SKM-1 treated with dmso at 0.1 percent for 144 hours (cell line): ENCODE measurements at regions not wholly inside any gene's neighbourhood (a gene's known extent, or its start where the extent isn't known, plus 50 kb on each side); places are given as distances from the start of the nearest gene placed in this dataset.
"Not testable (repeated sequence)": the region's sequence is repeated elsewhere in the genome, so short reads cannot be mapped to it uniquely, and the experiment has no call there.

Source experiments
- DNase-seq: peaks from one replicate; lab custom pipeline; 2025; ENCODE audit not compliant: unreplicated experiment; lab: John Stamatoyannopoulos, UW

DNA sequence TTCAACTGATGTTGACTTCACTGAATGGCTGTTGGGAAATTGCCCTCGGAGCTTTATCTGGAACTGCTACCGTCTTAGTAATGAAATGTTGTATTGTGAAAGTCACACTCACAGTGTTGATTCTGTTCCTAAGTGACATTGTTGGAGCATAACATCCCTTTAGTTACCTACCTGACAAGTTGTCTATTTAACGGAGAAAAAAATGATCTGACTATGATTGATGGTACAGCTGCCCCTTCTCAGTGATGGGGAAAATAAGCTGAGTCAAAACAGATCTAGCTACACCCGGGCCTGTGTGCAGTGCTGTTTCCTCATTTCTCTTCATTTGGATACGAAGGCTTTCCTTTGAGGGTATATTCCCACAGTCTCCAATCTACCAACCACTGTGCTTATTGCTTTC is 472.3 kb upstream of the BRINP3 start:
- no peak for DNase-seq

DNA sequence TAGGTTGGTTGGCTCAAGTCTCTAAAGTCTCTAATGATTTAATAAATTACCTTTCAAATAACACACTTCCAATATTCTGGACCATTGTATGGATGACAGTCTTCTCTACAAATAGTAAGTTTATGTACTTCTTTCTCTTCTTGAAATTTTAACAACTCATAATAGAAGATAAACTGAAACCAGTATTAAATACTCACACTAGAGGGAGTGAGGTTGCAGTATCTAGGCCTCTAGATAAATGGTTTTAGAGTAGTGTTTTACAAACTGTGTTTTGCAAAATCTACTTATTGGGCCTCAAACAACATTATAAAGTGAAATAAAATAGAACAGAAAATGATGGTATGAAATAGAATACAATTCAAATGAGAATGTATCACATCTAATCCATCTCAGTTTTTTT is 479.9 kb upstream of the BRINP3 start:
- DNase-seq = no peak

DNA sequence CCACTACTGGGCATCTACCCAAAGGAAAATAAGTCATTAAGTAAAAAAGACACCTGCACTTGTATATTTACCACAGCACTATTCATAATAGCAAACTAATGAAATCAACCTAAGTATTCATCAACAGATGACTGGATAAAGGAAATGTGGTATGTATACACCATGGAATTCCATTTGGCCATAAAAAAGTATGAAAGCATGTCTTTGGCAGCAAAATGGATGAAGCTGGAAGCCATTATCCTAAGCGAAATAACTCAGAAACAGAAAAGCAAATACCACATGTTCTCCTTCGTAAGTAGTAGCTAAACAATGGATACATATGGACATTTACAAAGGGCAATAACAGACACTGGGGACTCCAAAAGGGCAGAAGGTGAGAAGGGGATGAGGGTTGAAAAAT is 485.7 kb upstream of the BRINP3 start:
- DNase-seq = no peak

DNA sequence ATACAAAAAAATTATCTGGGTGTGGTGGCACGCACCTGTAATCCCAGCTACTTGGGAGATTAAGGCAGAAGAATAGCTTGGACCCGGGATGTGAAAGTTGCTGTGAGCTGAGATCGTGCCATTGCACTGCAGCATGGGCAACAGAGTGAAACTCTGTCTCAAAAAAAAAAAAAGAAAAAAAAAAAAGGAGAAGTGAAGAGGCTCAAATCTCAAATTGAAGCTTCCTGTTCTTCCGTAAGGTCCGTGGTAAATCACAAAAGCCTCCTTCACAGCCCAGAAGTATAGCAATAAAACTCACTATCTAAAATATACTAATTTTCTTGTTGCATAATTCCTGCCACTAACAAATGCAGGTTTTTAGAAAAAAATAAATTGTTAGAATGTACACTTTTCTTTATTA is 498.2 kb upstream of the BRINP3 start:
- peak; percentile 33 for DNase-seq

DNA sequence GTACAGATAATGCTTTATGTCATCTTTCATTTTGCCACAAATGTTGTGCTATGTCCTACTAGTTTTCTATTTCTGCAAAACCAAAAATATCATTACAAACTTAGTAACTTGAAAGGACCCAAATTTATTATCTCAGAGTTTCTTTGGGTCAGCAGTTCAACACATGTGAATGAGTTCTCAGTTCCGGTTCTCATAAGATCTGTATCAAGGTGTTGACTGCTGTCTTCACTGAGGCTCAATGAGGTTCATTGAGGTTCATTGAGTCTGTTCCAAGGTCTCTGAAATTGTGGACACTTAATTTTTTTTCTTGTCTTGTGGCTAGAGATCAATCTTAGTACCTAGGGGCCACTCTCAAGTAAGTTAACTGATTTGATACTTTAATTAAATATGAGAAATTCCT is 525.1 kb upstream of the BRINP3 start:
- no peak for DNase-seq

DNA sequence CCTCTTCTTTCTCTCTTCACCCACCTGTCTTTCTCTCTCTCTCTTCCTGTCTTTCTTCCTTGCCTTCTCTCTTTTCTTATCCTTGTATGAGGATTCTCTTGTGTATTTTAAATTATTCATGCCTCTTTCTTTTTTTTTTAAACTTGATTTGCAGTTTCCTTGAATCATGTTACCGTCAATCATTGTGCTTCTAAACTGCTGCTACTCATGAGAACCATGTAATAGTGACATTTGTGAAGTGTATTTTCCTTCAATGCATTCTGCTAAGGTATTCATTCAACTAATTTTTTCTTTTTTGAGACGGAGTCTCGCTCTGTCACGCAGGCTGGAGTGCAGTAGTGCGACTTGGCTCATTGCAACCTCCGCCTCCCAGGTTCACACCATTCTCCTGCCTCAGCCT is 539.1 kb upstream of the BRINP3 start:
- no peak for DNase-seq

DNA sequence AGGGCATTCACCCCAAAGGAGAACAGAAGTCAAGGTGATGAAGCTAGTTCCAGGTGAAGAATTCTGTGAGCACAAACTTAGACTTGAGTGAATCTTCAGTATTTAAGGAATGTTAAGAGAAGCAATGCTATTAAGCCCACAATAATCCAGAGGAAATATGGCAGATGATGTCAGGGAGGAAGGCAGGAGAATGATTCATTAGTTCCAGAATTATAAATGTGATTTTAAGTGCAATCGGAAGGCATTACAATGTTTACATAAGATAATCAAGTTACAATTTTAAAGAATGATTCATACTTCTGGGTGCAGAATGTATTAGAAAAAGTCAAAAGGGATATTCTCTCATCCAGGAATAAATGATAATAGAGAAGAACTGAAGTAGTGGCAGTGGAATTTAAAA is 545.2 kb upstream of the BRINP3 start:
- no peak for DNase-seq

DNA sequence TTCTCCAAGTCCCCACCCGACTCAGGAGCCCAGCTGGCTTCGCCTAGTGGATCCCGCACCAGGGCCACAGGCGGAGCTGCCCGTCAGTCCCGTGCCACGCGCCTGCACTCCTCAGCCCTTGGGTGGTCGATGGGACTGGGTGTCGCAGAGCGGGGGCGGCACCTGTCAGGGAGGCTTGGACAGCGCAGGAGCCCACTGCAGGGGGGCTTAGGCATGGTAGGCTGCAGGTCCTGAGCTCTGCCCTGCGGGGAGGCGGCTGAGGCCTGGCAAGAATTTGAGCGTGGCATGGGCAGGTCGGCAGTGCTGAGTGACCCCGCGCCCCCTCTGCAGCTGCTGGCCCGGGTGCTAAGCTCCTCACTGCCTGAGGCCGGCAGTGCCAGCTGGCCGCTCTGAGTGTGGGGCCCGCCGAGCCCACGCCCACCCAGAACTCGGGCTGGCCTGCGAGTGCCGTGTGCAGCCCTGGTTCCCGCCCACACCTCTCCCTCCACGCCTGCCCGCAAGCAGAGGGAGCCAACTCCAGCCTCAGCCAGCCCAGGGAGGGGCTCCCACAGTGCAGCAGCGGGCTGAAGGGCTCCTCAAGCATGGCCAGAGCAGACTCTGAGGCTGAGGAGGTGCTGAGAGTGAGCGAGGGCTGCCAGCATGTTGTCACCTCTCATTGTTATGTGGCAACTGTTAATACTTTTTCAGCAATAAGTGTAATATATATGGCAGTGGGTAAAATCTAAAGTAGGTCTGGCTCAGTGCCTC is 548.4 kb upstream of the BRINP3 start:
- DNase-seq = no peak

DNA sequence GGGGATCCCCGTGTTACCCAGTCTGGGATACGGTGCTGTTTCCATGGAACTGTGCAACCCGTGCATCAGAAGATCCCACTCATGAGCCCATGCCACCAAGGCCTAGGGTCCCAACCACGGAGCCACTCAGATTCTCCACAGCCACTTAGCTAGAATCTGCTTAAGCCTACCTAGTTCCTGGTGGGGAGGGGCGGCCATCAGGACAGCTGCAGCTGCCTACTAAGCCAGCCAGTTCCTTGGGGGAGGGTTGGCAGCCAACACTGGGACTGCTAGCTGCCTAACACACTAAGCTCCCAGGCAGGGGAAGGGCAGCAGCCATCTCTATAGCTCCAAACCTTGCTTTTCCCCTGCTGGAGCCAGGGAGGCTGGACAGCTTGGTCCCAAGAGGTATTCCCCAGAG is 549.2 kb upstream of the BRINP3 start:
- no peak for DNase-seq

DNA sequence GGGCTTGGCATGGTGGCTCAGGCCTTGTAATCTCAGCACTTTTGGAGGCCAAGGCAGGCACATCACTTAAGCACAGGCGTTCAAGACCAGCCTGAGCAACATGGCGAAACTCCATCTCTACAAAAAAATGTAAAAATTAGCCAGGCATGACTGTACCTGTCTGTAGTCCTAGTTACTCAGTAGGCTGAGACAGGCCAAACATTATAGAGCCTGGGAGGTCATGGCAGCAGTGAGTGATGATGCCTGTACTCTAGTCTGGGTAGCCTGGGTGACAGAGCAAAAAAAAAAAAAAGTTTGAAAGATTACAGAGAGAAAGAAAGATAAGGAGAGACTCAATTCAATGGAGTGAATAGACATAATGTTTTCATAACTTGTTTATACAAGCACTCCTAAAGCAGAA is 556.5 kb upstream of the BRINP3 start:
- no peak for DNase-seq

DNA sequence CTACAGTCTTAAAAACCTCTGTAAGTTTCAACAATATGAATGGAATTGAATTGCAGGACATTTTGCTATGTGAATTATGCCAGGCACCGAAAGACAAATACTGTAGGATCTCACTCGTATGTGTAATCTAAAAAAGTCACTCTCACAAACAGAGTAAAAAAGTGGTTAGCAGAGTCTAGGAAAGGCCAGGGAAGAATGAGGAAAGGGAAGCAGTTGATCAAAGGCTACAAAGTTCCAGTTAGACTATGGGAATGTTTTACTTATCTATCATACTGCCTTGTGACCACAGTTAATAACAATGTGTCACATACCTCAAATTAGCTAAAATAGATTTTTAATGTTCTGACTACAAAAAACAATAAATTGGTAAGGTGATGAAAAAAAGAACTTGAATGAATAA is 565.4 kb upstream of the BRINP3 start:
- no peak for DNase-seq

DNA sequence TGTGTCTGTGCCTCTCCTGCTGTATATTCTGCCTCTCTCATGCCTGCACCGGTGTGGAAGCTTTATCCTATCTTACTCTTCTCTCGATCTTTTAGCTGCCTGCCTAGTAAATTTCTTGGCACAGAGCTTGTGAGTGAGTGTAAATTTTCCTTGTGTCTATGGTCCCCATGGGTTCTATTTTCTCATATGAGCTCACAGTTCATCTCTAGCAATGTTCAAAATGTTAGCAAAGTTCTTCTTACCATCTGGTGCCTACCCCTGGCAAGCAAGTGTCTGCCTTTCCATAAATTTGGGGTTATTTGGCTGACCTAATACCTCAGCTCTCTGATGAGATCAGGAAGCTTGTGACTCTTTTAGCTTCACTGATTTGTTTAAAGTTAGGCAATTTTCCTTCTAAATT is 572.1 kb upstream of the BRINP3 start:
- DNase-seq = no peak

DNA sequence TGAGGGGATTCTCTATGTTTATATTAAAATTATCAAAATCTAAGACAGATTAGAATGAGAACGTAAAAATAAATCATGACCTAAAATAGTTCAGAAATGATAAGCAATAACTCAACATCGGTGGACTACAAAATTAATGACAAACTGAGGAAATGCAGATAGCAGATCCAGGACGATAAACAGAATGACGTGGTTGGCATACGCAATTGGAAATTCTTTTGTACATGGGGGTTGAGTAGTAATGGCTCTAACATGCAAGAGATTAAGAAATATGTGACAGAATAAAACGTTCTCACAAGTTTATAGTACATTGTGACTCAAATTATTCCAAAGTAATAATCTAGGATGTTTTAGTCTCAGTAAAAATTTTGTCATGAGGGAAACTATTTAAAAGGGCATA is 575.2 kb upstream of the BRINP3 start:
- DNase-seq = no peak

DNA sequence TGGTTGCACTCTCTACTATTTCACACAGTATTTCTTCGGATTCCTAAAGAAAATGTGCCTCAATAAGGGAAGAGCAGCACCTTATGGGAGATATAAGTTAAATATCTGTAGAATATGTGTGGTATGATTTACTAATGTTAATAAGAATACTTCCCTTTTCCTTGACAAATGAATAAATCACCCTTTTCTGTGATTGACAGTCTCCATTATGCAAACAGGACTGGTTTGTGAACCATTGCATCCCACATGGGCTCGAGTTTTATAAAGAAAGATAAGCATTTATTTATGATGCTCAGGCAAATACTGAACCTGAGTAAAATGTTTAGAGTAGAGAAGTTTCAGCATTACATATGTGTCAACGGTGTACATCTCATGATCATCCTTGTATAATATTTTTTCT is 587.7 kb upstream of the BRINP3 start:
- no peak for DNase-seq

DNA sequence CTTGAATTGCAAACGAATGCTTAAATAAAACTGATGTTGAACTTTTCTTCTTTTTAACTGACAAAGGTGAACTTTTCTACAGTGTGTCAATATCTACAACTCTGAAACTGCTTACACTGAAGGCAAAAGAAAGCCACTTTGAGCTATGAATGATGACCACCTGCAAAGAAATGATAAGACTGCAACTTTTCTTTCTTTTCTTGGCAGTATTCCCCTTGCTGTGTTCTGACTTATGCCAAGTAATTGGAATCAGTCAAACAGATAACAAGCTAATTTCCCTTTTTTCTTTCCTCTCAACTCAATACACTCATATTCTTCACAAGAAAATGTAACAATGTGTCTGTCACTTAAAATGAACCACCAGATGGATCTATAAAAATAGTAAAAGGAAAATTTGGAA is 588.1 kb upstream of the BRINP3 start:
- no peak for DNase-seq

DNA sequence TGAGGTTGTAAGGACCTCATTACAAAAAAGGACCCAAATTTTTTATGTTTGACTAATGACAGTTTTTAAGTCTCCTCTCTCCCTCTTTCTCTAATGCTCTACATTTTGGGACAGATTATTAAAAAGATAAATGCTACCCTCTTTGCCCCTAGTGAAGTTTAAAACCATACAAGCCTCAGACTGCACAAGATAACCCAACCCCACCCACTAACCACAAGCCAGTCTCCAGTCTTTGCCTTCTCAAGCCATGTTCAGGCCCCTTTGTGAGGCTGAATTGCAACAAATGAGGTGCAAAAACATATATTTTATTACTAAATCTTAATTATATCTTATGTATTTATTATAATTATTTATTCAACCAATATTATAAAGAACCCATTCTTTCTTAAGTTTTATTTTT is 597.2 kb upstream of the BRINP3 start:
- no peak for DNase-seq

DNA sequence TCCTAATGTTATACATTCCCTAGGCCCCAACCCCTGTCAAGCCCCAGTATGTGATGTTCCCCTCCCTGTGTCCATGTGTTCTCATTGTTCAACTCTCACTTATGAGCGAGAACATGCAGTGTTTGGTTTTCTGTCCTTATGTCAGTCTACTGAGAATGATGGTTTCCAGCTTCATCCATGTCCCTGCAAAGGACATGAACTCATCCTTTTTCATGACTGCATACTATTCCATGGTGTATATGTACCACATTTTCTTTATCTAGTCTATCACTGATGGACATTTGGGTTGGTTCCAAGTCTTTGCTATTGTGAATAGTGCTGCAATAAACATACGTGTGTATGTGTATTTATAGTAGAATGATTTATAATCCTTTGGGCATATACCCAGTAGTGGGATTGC is 605.4 kb upstream of the BRINP3 start:
- DNase-seq = not testable (repeated sequence)

DNA sequence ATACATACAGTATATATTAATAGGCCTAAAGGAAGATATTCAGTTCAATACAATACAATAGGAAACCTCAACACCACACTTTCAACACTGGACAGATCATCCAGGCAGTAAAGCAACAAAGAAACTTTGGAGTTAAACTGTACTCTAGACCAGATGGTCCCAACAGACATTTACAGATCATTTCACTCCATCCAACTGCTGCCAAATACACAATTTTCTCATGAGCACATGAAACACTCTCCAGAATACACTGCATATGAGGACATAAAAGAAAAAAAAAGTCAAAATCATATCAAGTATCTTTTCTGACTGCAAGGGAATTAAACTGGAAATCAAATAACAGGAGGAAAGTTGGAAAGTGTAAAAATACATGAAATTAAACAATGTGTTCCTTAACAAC is 607.5 kb upstream of the BRINP3 start:
- DNase-seq = no peak

DNA sequence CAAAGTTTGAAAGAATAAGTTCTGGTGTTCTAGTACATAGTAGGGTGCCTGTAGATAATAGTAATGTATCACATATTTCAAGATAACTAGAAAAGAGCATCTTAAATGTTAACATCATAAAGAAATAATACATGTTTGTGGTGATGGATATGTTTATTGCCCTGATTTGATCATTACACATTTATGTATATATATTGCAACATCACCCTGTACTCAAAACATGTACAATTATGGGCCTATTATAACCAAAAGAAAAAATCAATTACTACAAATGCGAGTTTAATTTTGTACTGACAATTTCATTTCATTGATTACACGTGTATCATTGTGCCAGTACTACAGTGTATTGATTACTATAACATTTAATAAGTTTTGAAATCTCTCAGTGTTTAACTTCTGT is 609.2 kb upstream of the BRINP3 start:
- no peak for DNase-seq

DNA sequence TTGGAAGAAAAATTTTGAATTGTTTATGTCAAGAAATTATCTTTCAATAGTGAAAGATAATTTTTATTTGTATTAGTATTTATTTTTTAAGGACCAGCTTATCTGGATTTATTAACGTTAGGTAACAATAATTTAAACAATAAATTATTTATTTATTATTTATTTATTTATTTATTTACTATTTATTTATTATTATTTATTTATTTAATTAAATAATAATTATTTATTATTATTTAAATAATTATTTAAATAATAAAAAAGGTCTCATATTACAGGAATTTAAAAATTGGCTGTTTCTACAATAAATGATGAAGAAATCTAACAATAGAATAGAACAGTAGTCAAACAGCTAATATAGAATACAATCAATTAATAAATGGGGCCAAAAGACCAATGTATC is 618.7 kb upstream of the BRINP3 start:
- DNase-seq = no peak

DNA sequence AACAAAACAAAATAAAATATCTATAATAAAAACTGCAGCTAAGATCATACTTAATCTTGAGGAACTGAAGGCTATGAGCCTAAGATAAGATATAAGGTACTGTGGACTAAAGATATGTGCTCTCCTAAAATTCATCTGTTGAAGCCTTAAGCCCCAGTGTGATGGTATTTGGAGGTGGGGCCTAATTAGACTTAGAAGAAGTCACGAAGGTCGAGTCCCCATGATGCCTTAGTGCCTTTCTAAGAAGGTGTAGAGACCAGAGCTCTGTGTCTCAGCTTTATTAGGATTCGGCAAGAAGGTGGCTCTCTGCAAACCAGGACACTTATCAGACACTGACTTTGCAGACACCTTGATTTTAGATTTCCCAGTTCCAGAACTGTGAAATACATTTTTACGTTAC is 622.0 kb upstream of the BRINP3 start:
- no peak for DNase-seq

DNA sequence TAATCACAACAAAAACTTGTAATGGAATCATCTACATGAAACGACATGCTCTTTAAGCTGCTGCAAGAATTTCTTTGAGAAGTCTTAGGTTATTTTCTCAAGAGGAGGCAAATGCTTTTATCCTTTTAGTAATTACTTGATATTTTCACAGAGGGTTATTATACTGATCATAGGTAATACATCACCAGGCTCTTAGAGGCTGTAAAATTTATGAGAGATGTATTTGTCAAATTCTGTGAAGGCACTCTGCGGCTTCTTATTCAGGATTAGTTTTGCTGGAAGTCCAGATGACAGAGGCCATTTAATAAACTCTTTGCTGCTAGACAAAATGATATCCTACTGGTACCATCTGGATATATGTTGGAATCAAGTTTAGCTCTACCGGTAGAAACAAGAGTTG is 624.3 kb upstream of the BRINP3 start:
- no peak for DNase-seq

DNA sequence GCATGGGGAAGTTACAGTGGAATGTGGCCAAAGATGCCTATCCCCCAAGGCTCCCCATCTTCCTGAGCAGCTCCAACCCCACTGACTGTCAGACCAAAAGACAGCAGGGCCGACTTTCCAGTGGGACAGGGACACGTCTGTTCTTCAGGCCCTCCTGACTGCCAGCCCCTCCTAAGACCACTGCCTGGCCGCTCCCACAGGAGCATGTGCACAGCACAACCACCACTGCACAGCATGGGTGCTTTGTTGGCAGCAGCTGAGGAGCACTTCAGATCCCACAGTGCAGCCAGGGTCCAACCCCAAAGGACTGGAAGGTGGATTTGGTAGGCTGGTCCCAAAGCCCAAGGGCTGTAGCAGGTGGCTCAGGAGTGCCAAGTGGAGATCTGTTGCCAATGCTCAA is 648.3 kb upstream of the BRINP3 start:
- no peak for DNase-seq

DNA sequence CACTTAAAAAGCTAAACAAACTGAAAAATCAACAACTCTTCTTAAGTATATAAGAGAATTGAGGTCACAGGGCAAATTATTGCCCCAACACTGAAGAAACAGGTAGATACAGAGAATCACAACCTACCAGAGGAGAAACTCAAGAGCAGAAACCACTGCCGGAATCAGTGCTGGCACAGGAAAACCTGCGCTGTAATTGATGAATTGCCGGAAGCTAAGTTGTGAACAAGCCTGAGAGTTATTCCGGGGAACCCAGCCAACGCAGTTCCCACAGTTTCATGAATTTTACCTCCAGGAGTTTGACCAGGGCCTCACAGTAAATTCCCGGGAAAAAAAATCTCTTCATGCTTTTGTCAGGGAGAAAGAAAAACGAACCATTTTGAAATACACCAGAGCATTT is 657.1 kb upstream of the BRINP3 start:
- no peak for DNase-seq
